Suprapubic skin (tissue), 3 donors: ENCODE measurements at regions not wholly inside any gene's neighbourhood (a gene's known extent, or its start where the extent isn't known, plus 50 kb on each side); places are given as distances from the start of the nearest gene placed in this dataset.

Source experiments
- POLR2AphosphoS5 ChIP-seq, 3 donors: sonication (generic); formaldehyde crosslinking; IDR thresholded peaks; one replicate each; pipeline ENCODE4 v1.6.1; 2017; ENCODE audit warnings: antibody characterized with exemption in 3 of 3
- TF ChIP-seq, protein P1 (sequence below), 2 donors: fragments of 200-600 bp in 1 of 2; fragments of 450-650 bp in 1 of 2; sonication (generic) in 1 of 2; IDR thresholded peaks; one replicate each; pipeline ENCODE4 v1.5.1; 2016 to 2019; ENCODE audit warnings: antibody characterized with exemption in 2 of 2, mild to moderate bottlenecking in 1 of 2, moderate library complexity in 1 of 2

DNA sequence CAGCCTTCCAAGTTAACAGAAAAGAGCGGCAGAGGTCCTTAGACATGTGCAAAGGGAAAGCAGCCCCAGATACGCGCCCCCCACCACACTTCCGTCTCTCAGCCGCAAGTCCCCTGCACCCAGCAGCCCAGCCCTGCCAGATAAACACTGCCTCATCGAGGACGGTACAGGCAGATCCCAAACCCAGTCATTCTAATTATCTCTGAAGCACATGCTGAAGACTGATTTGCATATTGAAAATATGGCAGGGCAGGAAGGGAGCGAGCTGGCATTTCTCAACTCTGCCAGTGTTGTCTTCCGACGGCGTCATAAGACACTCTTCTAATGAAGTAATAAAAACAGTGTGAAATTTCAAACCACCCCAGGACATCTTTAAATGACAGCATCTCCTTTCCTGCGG is 122.8 kb upstream of the CDH4 start:
- TF ChIP-seq, protein P1, sequence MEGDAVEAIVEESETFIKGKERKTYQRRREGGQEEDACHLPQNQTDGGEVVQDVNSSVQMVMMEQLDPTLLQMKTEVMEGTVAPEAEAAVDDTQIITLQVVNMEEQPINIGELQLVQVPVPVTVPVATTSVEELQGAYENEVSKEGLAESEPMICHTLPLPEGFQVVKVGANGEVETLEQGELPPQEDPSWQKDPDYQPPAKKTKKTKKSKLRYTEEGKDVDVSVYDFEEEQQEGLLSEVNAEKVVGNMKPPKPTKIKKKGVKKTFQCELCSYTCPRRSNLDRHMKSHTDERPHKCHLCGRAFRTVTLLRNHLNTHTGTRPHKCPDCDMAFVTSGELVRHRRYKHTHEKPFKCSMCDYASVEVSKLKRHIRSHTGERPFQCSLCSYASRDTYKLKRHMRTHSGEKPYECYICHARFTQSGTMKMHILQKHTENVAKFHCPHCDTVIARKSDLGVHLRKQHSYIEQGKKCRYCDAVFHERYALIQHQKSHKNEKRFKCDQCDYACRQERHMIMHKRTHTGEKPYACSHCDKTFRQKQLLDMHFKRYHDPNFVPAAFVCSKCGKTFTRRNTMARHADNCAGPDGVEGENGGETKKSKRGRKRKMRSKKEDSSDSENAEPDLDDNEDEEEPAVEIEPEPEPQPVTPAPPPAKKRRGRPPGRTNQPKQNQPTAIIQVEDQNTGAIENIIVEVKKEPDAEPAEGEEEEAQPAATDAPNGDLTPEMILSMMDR (IDR thresholded peaks at IDR 0.05): no peak
- TF ChIP-seq POLR2AphosphoS5 (IDR thresholded peaks at IDR 0.05): no peak
